ENCODE measurements at regions not wholly inside any gene's neighbourhood (a gene's known extent, or its start where the extent isn't known, plus 50 kb on each side); places are given as distances from the start of the nearest gene placed in this dataset.
"Not testable (repeated sequence)": the region's sequence is repeated elsewhere in the genome, so short reads cannot be mapped to it uniquely, and the experiment has no call there.

GRCh38 chr3:192968901-192969300 lies 51.2 kb upstream of the MB21D2 start:
- H3K4me3 ChIP-seq (ENCODE audit: low read depth, low read length); H3K27me3 ChIP-seq (ENCODE audit: insufficient read depth, low read depth, severe bottlenecking); H3K9me3 ChIP-seq (ENCODE audit: severe bottlenecking); H3K27ac ChIP-seq; H3K36me3 ChIP-seq; DNase-seq: not testable (repeated sequence)

GRCh38 chr3:192980632-192981031 lies 63.0 kb upstream of the MB21D2 start:
- no peak for TF ChIP-seq CTCF (IDR thresholded peaks at IDR 0.05; ENCODE audit: low read depth, low read length)
- no peak for DNase-seq

GRCh38 chr3:192986379-192986778 lies 68.7 kb upstream of the MB21D2 start:
- Histone ChIP-seq H3K9me3 (ENCODE audit: severe bottlenecking) (no peaks in the 10 kb centered on the region), H3K36me3 (no peaks in the 10 kb centered on the region), H3K4me3 (ENCODE audit: low read depth, low read length) (no peak overlapping the region), H3K27me3 (ENCODE audit: insufficient read depth, low read depth, severe bottlenecking) (no peaks in the 10 kb centered on the region), H3K27ac (no peak overlapping the region)
- DNase-seq, result no peak
- TF ChIP-seq CTCF (IDR thresholded peaks at IDR 0.05; ENCODE audit: low read depth, low read length), result no peak

More at GRCh38 chr3:192980632-192981031, 63.0 kb upstream of the MB21D2 start:
- no peaks in the 10 kb centered on the region for H3K9me3 ChIP-seq (ENCODE audit: severe bottlenecking)
- H3K27me3 ChIP-seq (ENCODE audit: insufficient read depth, low read depth, severe bottlenecking), result no peaks in the 10 kb centered on the region
- no peak overlapping the region for H3K27ac ChIP-seq
- no peaks in the 10 kb centered on the region for H3K36me3 ChIP-seq
- H3K4me3 ChIP-seq (ENCODE audit: low read depth, low read length), result no peak overlapping the region

- H3K27me3 ChIP-seq (ENCODE audit: insufficient read depth, low read depth, severe bottlenecking), result no peaks in the 10 kb centered on the region
- no peaks in the 10 kb centered on the region for H3K36me3 ChIP-seq
- no peak for TF ChIP-seq CTCF (IDR thresholded peaks at IDR 0.05; ENCODE audit: low read depth, low read length)
- H3K4me3 ChIP-seq (ENCODE audit: low read depth, low read length), result no peak overlapping the region
- no peak for DNase-seq
- no peak overlapping the region for H3K27ac ChIP-seq
- H3K9me3 ChIP-seq (ENCODE audit: severe bottlenecking), result no peaks in the 10 kb centered on the region
Measured at GRCh38 chr3:192991356-192991755, 73.7 kb upstream of the MB21D2 start.

GRCh38 chr3:192992361-192992760 lies 74.7 kb upstream of the MB21D2 start:
- Histone ChIP-seq H3K27me3 (ENCODE audit: insufficient read depth, low read depth, severe bottlenecking) (no peaks in the 10 kb centered on the region), H3K4me3 (ENCODE audit: low read depth, low read length) (no peak overlapping the region), H3K27ac (no peak overlapping the region), H3K36me3 (no peaks in the 10 kb centered on the region), H3K9me3 (ENCODE audit: severe bottlenecking) (no peaks in the 10 kb centered on the region)
- TF ChIP-seq CTCF (IDR thresholded peaks at IDR 0.05; ENCODE audit: low read depth, low read length), result no peak
- no peak for DNase-seq

GRCh38 chr3:192993411-192993810 lies 75.8 kb upstream of the MB21D2 start:
- Histone ChIP-seq H3K9me3 (ENCODE audit: severe bottlenecking) (no peaks in the 10 kb centered on the region), H3K27ac (no peak overlapping the region), H3K36me3 (no peaks in the 10 kb centered on the region), H3K4me3 (ENCODE audit: low read depth, low read length) (no peak overlapping the region), H3K27me3 (ENCODE audit: insufficient read depth, low read depth, severe bottlenecking) (no peaks in the 10 kb centered on the region)
- TF ChIP-seq CTCF (IDR thresholded peaks at IDR 0.05; ENCODE audit: low read depth, low read length), result no peak
- no peak for DNase-seq

GRCh38 chr3:193001113-193001512 lies 83.5 kb upstream of the MB21D2 start:
- H3K27ac ChIP-seq; DNase-seq; H3K9me3 ChIP-seq (ENCODE audit: severe bottlenecking): not testable (repeated sequence)

GRCh38 chr3:193003624-193004023 lies 86.0 kb upstream of the MB21D2 start:
- not testable (repeated sequence) for DNase-seq; H3K4me3 ChIP-seq (ENCODE audit: low read depth, low read length); H3K27ac ChIP-seq; H3K9me3 ChIP-seq (ENCODE audit: severe bottlenecking); H3K27me3 ChIP-seq (ENCODE audit: insufficient read depth, low read depth, severe bottlenecking); H3K36me3 ChIP-seq

More at GRCh38 chr3:193001113-193001512, 83.5 kb upstream of the MB21D2 start:
- not testable (repeated sequence) for H3K4me3 ChIP-seq (ENCODE audit: low read depth, low read length); H3K27me3 ChIP-seq (ENCODE audit: insufficient read depth, low read depth, severe bottlenecking); H3K36me3 ChIP-seq
